Occipital lobe (tissue), 1 donor: ENCODE measurements at regions not wholly inside any gene's neighbourhood (a gene's known extent, or its start where the extent isn't known, plus 50 kb on each side); places are given as distances from the start of the nearest gene placed in this dataset.
"Not testable (repeated sequence)": the region's sequence is repeated elsewhere in the genome, so short reads cannot be mapped to it uniquely, and the experiment has no call there.

ENCODE experiments used
- DNase-seq: peaks from one replicate; lab custom pipeline; 2025; lab: John Stamatoyannopoulos, UW

- no peak for DNase-seq
Observed at GRCh38 chr18:75857558-75857957, 430.1 kb upstream of the SMIM21 start.

GRCh38 chr18:75854808-75855207 lies 427.3 kb upstream of the SMIM21 start:
- DNase-seq: no peak

- no peak for DNase-seq
Observed at GRCh38 chr18:75854174-75854573, 426.7 kb upstream of the SMIM21 start.

GRCh38 chr18:75846321-75846720 lies 418.8 kb upstream of the SMIM21 start:
- DNase-seq: no peak

- no peak for DNase-seq
Observed at GRCh38 chr18:75845413-75845812, 417.9 kb upstream of the SMIM21 start.

- no peak for DNase-seq
Observed at GRCh38 chr18:75844146-75844545, 416.6 kb upstream of the SMIM21 start.

GRCh38 chr18:75840131-75840530 lies 412.6 kb upstream of the SMIM21 start:
- DNase-seq: no peak

GRCh38 chr18:75839686-75840085 lies 412.2 kb upstream of the SMIM21 start:
- not testable (repeated sequence) for DNase-seq

- no peak for DNase-seq
Observed at GRCh38 chr18:75839041-75839440, 411.5 kb upstream of the SMIM21 start.

GRCh38 chr18:75837316-75837715 lies 409.8 kb upstream of the SMIM21 start:
- DNase-seq: no peak

- DNase-seq: no peak
Observed at GRCh38 chr18:75836516-75836915, 409.0 kb upstream of the SMIM21 start.

GRCh38 chr18:75831960-75832359 lies 404.5 kb upstream of the SMIM21 start:
- no peak for DNase-seq

GRCh38 chr18:75830828-75831227 lies 403.3 kb upstream of the SMIM21 start:
- DNase-seq: no peak

GRCh38 chr18:75829091-75829490 lies 401.6 kb upstream of the SMIM21 start:
- DNase-seq: no peak

GRCh38 chr18:75828379-75828778 lies 400.9 kb upstream of the SMIM21 start:
- DNase-seq: no peak

GRCh38 chr18:75827751-75828287 lies 400.3 kb upstream of the SMIM21 start:
- no peak for DNase-seq

GRCh38 chr18:75824661-75825060 lies 397.2 kb upstream of the SMIM21 start:
- DNase-seq: no peak

- DNase-seq: no peak
Observed at GRCh38 chr18:75823471-75823870, 396.0 kb upstream of the SMIM21 start.

GRCh38 chr18:75818383-75818782 lies 390.9 kb upstream of the SMIM21 start:
- DNase-seq: no peak

GRCh38 chr18:75815767-75816166 lies 388.3 kb upstream of the SMIM21 start:
- DNase-seq: no peak

- DNase-seq: no peak
Observed at GRCh38 chr18:75812761-75813160, 385.3 kb upstream of the SMIM21 start.

GRCh38 chr18:75810961-75811551 lies 383.6 kb upstream of the SMIM21 start:
- DNase-seq: no peak

GRCh38 chr18:75810516-75810915 lies 383.0 kb upstream of the SMIM21 start:
- no peak for DNase-seq

- no peak for DNase-seq
Observed at GRCh38 chr18:75809926-75810255, 382.4 kb upstream of the SMIM21 start.
